Mammary epithelial cell (primary cell): ENCODE measurements at regions not wholly inside any gene's neighbourhood (a gene's known extent, or its start where the extent isn't known, plus 50 kb on each side); places are given as distances from the start of the nearest gene placed in this dataset.

ENCODE experiments used
- CTCF ChIP-seq, 2 donors: IDR thresholded peaks in 1 of 2; conservative IDR thresholded peaks in 1 of 2; 2 replicates each; pipeline ENCODE4 v1.5.1; 2011 to 2012; ENCODE audit warnings: inconsistent platforms in 2 of 2, low read length in 2 of 2, mild to moderate bottlenecking in 2 of 2, control low read depth in 1 of 2, low read depth in 1 of 2; ENCODE audit not compliant: insufficient read depth in 1 of 2; ENCODE audit errors: extremely low read depth in 1 of 2
- EZH2 ChIP-seq: IDR thresholded peaks from 2 replicates; pipeline ENCODE4 v1.6.1; 2012; ENCODE audit warnings: low read length, inconsistent platforms, borderline replicate concordance

DNA sequence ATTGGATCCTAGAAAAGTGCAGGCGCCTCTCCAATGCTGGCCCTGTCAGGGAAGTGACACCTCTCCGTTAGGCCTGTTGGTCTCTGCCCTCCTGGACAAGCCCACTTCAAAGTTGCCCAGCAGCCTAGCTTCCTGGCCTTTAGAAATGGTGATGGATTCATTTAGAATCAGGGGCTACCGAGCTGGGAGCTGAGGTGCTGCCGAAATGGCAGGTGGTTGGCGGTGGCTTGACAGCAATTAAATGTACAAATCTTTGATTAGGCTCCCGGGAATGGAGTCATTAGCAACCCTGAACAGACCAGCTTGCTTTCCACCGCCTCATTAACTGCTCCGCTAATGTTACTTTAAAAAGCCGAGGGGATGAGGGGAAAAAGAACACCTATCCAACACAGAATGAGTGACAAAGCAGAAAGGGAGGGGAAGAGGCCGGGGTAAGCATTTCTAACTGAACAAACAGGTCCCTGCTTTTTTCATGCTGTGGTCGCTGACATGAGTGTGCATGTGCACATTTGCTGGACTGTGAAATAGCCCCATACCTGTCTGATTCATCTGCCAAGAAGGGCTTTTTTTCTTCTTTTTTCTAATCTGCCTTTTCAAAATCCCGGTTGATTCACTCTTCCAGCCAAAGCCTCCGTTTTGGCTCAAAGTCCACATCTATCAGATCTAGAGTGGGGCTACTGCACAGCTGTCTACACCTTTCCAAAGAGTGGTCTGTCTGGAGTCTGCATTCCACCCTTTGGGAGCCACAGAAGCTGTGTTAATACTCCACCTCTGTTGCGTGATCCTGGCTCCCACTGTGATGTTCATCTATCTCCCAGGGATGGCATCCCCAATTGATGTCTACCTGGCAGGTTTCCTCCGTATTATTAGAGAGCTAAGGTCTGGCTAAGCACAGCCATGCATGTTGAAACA is 431.9 kb downstream of the COG6 start:
- TF ChIP-seq EZH2 (no peak), CTCF (conservative IDR thresholded peaks at IDR 0.05 in 1 of 2, IDR thresholded peaks at IDR 0.05 in 1 of 2; ENCODE audit: extremely low read depth in 1 of 2, insufficient read depth in 1 of 2, low read depth in 1 of 2, low read length in 2 of 2) (no peak)
